Nucleus accumbens (tissue), 56 donors: ENCODE measurements at regions not wholly inside any gene's neighbourhood (a gene's known extent, or its start where the extent isn't known, plus 50 kb on each side); places are given as distances from the start of the nearest gene placed in this dataset.
A peak's percentile ranks its signal among the peaks of the same experiment; 100 is the strongest.

Source experiments
- DNase-seq, 56 donors: peaks; one replicate each; lab custom pipeline; 2025; lab: John Stamatoyannopoulos, UW

DNA sequence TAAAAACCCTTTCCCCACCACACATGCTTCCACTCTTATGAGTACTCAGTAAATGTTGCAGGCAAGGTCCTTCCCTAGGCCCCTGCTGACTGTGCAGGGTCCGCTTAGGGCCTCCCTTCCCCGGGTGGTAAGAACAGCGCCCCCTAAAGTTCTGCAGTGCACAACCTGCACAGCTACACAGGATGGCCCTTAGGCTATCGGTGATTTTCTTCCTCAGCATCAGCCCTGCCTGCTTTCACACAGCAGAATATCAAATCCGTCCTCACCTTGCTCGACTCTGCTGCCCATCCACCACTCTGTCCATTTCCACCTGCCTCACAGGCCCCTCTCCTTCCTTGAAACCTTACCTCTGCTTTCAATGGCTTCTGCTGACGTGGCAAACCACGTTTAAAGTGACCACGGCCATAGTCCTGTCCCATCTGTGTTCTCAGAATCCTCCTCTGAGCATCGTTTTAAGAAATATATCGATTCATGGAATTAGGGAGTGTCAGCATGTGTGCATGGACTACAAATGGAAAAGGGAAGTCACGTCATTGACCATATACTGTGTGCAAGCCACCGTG, 51.4 kb upstream of the TMEM132E start:
- no peak for DNase-seq

DNA sequence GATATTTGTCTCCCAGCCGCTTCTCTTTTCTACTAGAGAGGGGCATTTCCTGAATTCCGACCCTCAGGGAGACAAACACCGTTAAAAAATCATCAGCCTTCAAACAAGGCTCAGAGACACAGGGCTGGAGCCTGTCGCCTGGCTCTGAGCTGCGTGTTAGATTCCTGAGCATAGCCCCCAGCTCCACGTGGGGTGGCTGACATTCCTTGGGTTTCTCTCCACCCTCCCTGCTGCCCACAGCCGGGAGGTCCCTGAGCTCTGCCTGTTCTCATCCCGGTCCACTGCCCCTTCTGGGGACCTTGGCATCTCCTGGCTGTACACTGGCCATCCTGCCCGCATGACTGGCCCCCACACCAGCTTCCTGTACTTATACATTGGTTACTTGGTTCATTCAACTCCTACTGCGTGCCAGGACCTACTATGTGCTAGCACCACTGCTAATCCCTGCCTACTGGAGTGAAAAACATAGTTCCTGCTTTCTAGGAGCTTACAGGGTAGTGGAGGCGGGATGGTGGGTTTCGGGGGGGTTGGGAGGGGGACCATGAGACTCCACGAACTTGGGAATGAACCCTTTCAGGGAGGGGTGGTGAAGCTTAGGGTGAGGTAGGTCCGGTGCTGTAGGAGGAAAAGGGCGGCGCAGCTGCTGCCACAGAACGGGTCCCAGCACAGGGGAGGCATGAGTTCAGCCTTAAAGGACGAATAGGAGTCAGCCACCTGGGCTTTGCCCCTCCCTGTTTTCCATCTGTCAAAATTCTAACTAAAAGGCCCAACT, 52.1 kb upstream of the TMEM132E start:
- no peak for DNase-seq

DNA sequence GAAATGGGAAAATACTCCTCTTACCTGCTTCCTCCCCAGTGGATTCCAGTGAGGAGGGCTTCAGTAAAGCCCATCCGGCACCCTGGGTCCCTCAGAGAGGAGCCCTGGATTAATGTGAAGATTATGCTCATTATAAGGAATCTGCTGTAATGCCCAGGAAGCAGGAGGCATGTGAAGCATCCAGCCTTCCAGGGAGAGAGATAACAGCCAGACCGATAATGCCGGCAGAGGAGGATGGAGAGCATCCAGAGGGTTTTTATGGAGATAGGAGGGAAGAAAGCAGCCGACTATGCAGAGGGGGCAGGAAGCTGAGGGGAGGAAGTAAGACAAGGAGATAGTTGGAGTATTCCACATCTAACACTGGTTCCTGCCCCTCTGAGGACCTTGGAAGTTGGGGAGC, 53.7 kb upstream of the TMEM132E start:
- no peak for DNase-seq

DNA sequence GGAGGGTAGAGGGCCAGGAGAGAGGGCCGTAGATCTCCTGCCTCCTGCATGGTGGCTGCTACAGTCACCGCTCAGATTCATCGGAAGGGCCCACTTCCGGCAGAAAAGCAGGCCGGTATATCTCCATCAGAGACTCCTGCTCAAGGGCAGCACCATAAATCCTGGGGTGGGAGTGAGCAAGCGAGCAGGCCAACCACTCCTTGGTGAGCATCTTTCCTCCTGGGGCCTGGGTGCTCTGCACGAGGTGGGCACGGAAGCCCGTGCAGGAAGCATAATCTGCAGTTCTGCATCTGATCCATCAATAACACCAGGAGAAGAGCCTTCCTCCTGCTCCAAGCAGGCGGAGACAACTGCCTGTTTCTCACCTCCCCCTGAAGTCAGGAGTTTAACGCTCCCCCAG, 57.4 kb upstream of the TMEM132E start:
- DNase-seq = no peak

DNA sequence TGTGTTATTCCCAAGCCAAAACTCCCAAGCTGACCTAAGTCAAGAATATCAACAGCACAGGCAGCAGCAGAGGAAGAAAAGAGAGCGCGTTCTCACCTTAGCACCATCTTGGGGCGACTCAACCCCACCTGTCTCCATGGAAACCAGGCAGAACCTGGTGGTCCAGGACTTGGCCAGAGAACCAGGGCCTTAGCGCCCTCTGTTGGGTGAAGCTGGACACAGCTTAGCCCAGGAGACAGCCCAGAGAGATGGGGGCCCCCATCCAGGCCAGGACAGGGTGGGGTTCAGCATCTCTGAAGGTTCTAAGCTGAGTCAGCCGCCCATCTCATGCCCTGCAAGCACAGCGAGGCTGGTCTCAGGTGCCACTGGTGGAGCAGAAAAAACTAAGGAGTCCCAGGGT, 60.1 kb upstream of the TMEM132E start:
- no peak for DNase-seq

DNA sequence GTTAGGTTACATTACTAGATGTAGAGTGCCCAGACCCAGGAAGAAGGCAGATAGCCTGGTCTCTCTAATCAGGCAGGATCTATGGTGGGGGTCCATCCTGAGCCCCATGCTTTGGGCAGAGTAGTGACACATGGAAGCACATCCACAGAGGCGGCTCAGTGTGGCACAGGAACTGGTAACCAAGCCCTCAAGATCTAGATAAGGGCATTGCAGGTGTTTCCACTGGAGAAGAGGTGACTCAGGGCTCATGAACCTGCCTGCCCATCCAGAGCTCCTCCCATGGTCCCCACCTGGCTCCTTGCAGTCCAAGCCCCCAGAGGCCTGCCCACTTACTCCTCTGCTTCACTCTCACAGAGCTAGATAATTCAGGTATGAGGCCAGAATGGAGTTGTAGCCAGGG, 62.0 kb upstream of the TMEM132E start:
- DNase-seq = no peak

DNA sequence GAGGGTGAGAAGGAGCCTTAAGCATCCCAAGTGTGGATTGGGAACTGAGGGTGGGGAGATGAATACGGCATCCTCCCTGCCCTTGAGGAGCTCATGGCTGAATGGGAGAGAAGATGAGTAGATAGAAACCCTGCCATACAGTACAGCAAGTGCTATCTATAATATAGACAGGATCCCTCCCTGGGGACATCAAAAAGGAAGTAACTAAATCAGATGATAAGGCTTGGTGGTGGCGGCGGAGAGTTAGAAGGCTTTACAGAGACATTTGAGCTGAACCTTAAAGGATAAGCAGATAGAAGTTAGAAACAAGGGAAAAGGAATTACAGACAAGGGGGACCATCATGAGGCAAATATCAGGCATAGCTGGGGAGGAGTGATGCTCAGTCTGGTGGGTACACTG, 67.5 kb upstream of the TMEM132E start:
- no peak for DNase-seq

DNA sequence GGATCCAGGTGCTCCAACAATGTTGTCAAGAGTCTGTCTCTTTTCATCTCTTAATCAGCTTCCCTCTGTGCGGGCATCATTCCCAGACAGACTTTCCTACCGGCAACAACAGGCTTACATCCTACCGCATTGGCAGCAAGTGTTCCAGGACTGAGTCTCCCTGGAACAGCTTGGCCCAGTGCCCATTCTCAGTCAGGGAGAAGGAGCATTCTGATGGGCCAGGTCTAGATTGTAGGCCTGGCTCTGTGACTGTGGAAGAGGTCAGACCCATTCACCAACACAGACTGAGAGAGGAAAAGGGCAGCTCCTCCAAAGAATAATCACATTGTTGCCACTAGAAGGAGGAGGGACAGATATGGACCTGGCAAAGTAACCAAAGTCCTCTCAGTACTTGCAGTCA, 68.1 kb upstream of the TMEM132E start:
- no peak for DNase-seq

DNA sequence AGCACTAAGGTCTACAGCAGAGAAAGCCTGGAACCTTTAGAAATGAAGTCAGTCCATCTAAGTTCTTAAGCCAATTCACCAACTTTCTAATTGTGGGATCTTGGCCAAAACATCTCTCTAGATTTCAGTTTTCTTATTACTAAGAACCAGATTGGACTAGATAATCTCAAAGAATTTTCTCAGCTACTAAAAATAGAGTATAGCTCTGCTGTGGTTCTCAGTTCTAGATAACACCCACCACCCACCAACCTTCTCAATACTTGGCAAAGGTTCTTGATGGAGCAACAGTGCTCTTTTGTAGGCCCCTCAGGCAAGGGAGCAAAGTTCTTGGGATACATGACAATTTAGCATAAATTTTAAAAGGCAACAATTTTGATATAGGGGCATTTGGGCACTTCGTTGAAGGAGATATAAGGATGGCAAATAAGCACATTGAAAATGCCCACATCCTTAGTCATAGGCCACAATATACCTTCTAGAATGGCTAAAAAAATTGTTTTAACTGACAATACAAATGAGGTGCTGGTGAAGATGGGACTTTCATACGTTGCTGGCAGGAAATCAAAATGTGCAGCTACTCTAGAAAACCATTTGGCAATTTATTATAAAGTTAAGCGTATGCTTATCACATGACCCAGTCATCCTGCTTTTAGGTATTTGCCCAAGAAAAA, 74.4 kb upstream of the TMEM132E start:
- DNase-seq = no peak

DNA sequence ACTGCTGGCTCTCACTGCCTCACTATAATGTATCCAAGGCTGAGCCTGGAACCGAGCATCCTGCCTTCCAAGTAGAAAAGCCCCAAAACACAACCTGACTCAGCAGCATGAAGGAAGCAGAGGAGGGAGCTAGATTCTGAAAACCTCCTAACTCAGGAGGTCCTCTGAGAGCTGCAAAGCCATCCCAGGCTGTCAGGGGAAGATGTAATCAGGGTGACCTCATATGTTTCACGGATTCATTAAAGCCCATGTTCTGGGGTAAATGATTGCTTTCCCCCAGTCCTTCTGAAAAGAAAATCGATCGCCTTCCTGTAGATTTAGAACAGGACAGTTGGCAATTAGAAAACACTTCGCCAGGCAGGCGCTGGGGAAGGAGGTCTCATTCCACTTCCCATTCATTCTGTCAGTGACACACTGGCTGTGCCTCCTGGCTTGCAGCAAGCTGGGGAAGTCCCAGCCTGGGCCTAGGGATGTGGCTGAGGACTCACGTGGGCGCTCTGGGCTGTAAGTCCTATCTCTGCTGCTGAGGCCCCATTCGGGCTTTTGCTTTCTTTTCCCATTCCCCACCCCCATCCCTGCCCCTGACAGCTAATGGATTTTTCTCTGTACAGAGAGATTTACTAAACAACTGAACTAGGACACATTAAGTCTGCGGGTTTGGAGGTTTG, 75.7 kb upstream of the TMEM132E start:
- DNase-seq = peak in 26 of 56 donors; percentile 0 to 38 (median 4)

DNA sequence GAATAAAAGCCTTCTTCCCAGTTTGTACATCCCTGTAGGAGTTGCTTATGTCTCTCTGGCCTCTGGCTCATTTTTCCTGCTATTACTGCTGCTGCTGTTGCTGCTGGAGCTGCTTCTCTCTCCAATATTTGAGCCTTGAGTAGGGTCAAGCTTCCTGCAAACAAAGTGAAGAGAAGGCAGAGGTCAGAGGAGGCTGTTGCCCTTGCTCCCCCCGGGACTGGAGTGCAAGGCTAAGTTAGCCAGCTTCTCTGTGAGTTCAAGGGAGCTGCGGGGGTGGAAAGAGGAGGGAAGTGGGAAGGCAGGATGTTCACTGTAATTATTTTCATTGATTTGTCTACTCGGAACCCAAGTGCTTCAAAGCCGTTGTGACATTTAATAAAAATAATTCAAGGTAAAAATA, 77.0 kb upstream of the TMEM132E start:
- peak in 7 of 56 donors; percentile 0 to 29 (median 8) for DNase-seq

DNA sequence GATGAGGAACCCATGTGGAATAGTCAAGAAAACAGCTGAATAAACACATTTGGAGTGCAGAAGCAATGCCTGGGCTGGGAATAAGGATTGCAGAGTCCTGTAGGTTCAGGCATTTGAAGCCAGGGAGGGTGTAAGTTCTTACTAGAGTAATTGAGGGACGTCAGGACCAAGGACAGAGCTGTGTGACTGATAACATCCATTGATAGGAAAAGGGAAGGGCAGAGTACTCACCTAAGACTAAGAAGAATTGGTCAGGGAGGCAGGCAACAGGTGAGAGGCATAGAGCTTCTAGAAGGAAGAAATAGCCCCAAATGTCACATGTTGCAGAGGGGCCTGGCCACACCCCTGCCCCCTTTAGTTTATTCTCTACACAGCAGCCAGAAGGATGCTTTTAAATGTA, 79.8 kb upstream of the TMEM132E start:
- no peak for DNase-seq

DNA sequence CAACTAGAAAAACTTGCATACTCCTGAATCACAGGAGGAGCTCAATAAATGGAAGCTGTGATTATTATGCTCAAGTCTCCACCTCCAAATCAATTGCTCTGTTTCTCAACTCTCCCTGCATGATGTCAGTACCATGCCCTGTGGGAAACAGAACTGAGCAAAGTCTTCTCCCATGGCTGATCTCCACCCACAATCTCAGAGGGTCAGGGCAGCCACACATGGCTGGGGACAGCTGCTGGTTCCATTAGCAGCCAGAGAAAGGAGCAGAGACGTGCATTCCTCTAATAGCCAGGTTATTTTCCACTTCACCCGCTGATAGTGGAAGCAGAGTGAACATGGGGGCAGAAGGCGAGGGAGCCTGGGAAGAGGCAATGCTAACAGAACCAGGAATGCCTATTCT, 85.5 kb upstream of the TMEM132E start:
- DNase-seq = no peak

DNA sequence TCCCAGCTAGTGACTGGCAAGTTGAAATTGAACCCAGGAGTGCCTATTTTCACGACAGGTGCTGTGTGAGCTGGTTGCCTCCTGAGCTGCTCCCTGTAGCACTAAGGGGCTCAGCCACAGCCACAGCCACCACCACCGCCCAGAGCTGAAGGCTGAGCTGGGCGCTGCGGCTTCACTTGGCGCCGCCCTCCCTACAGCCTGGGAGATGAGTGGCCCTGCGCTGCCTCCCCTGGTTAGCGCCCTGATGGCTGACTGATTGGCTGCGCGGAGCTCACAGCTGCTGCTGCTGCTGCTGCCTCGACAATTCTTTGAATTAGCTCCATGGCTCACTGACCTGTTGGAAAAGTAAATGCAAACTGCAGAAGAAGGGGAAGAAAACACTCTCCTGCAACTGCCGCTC, 91.8 kb upstream of the TMEM132E start:
- DNase-seq = no peak

DNA sequence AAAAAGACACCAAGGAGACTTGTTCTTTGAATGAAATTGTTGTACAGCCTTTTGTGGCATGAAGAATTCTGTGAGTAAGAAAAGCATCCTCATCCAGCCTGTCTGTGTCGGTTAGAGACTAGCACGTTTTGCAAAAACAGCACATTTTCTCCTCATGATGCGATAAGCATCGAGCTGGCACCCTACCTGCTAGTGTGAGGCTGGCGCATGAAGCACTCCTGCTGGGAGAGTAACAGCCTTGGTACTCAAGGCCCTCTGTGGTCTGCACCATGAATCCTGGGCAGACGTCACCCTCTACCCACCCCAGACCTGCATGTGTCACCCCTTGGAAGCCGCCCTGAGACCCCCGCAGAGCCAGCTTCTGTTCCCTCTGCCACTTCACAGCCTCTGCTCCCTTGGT, 92.6 kb upstream of the TMEM132E start:
- DNase-seq = no peak

DNA sequence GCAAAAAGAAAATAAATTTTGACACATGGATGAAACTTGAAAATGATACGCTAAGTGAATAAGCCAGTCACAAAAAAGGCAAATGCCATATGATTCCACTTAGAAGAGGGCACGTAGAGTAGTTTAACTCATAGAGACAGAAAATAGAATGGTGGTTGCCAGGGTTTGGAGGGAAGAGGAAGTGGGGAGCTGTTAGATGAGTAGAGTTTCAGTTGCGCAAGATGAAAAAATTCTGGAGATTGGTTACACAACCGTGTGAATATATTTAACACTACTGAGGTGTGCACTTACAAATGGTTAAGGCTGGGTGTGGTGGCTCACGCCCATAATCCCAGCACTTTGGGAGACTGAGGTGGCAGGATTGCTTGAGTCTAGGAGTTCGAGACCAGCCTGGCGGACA, 93.4 kb upstream of the TMEM132E start:
- no peak for DNase-seq

DNA sequence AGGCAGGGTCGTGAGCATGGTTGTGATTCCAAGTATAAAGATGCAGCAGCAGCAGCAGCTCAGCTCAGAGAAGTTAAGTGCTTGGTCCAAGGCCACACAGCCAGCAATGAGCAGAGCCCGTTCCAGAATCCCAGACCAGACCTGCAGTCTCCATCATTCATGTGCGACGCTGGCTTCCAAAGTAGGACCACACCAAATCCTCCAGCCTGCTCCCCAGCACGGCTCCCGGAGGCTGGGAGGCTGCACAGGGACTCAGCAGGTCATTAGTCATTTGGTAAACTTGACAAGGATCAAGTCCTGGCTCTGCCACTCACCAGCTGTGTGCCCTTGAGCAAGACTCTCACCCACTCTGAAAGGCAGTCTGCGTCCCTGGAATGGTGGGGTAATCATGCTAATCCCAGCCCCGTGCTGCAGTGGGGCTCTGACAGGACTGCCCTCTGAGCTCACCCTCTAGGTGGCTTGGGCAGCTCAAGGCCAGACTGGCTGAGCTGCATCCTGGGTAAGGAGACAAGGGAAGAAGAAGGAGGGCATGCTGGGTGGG, 95.1 kb upstream of the TMEM132E start:
- DNase-seq = no peak

DNA sequence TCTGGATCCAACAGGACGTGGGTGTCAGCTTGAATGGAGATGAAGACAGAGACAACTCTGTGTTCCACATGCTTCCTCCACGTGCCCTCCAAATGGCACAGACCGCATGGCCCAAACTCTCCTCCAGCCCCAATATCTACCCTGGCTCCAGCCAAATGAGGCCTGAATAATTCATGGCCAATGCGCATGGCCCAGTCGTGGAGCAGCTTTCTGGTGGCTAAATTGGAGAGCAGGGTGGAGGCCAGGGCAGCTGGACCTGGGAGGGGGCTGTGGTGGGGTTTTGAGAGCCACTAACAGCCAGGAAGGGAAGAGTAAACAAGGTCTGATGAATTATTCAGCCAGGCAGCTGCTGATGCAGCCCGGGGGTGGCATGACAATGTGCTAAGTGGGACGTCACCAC, 96.7 kb upstream of the TMEM132E start:
- no peak for DNase-seq

DNA sequence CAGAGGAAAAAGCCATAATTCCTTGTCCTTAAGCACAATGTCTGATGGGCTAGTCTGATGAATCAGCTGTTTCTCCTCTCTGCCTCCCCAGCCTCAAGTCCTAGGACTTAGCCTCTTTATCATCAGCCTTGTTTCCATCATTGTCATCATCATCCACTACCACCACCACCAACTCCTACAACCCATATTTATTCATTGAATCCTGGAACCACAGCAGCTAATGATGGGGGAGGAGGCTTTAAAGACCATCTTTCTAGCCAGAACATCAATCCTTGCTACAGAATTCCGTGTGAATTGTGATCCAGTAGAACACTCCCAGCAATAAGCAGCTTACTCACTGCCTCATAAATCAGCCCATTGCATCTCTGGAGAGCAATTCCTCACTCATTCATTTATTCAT, 97.6 kb upstream of the TMEM132E start:
- DNase-seq = no peak

DNA sequence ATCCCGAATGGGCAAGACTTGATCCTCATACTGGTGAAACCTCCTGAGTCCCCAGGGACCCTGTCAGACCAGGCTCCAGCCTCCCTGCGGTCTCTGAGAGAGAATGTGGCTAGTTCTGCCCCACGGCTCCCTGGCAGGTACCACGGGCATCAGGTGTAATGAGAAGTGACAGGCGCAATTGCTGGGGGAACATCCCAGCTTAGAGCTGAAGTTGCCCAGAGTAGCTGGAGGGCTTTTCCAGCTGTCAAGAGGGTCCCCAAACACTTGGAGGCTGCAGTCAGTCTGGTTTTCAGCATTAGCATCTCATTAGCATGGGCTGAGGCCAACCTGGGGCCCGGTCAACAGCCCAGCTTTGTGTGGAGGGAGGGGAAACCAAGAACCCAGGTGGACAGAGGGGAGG, 100.0 kb upstream of the TMEM132E start:
- no peak for DNase-seq

DNA sequence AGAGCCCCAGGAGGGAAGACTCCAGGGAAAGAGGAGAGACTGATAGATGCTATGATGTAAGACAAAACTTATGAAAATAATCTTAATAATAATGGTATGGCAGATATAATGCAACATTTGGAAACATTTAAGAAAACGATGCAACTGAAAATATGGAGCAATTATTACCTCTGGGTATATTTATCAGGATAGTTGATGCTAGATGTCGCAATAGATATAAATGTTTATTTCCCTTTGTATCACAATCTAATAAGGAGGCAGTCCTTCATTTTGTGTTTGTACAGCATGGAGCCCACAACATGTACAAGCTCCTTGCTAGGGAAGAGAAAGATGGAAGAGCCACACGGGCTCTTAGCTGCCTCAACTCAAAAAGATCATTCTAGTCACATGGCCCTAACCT, 101.1 kb upstream of the TMEM132E start:
- DNase-seq = no peak
